Mucosa of descending colon (tissue), 3 donors: ENCODE measurements at regions not wholly inside any gene's neighbourhood (a gene's known extent, or its start where the extent isn't known, plus 50 kb on each side); places are given as distances from the start of the nearest gene placed in this dataset.

Source experiments
- ATAC-seq: fragments of 200-7000 bp; cut with Tn5 transposase; one replicate; pipeline ENCODE4 v1.9.1; 2020; ENCODE audit warnings: mild to moderate bottlenecking, moderate library complexity
- DNase-seq, 3 donors: peaks; one replicate each; pipeline ENCODE4 v3.0.0-alpha.2; 2020
- H3K36me3 ChIP-seq: fragments of 200-600 bp; one replicate; pipeline ENCODE4 v1.8.0; 2021; ENCODE audit warnings: low read depth, mild to moderate bottlenecking
- H3K4me1 ChIP-seq: fragments of 200-600 bp; one replicate; pipeline ENCODE4 v1.8.0; 2021; ENCODE audit warnings: low read depth, mild to moderate bottlenecking
- H3K4me3 ChIP-seq: fragments of 200-600 bp; one replicate; pipeline ENCODE4 v1.8.0; 2021; ENCODE audit warnings: mild to moderate bottlenecking
- H3K9me3 ChIP-seq: fragments of 200-600 bp; one replicate; pipeline ENCODE4 v1.8.0; 2021; ENCODE audit warnings: mild to moderate bottlenecking
- CTCF ChIP-seq: fragments of 200-600 bp; IDR thresholded peaks from one replicate; pipeline ENCODE4 v1.8.0; 2022; ENCODE audit warnings: antibody characterized with exemption, mild to moderate bottlenecking
- intact Hi-C, 2 donors: fragments of 100-400 bp; cut with DNase I in 1 of 2; cut with micrococcal nuclease in 1 of 2; formaldehyde crosslinking; loops; one replicate each; pipeline versions ENCODE4 v1.11.0 to v1.11.1; 2022; cut with DNase I, micrococcal nuclease
- donor health status: DM: no; HTN: no; CAD: no; lungs with moderate emphysema.
- donor health status: DM: no; HTN: no; CAD: no.
- donor health status: DM: no; HTN: yes; CAD: no.

DNA sequence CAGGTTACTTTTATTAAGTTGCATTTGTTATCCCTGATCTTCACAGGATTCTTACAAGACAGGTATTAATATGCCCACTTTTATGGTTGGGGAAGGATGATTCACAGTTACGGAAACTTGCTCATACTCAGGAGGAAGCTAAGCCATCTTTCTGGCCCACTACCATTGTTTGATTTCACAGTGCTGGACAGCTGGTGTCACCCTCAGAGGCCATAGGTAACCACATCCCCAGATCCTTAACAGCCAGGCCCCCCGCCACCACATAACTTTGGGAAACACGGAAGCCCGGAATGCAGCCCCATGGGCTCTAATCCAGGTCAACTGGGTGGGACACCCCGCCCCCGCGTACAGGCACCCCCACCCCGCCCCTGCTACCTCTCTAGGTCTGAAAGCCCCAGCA lies 119.7 kb downstream of the IRS2 start:
- ATAC-seq: no peak
- DNase-seq: no peak
- Histone ChIP-seq H3K4me1 (no peaks in the 10 kb centered on the region), H3K4me3 (no peak overlapping the region), H3K9me3 (no peaks in the 10 kb centered on the region), H3K36me3 (no peaks in the 10 kb centered on the region)
- TF ChIP-seq CTCF: no peak
- intact Hi-C loops: no loop called here

DNA sequence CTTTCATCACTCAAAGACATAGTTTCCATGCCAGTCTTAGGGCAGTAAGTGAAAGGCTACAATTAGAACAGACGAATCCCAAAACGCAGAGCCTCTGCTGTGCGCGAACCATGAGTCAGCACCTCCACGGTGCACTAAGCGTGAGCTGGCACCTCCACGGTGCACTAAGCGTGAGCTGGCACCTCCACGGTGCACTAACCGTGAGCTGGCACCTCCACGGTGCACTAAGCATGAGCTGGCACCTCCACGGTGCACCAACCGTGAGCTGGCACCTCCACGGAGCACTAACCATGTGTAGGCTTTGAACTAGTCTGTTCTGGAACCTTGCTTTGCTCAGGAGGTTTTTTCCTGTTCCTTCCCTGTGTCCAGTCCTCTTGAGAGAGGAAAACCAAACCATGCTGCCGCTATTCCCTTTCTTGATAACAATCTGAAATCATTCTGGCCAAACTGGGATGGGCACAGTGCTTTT lies 120.6 kb downstream of the IRS2 start:
- H3K4me3 ChIP-seq: no peak overlapping the region
- intact Hi-C loops: no loop called here
- H3K9me3 ChIP-seq: no peaks in the 10 kb centered on the region
- ATAC-seq (no peak), DNase-seq (no peak)
- no peaks in the 10 kb centered on the region for H3K4me1 ChIP-seq
- no peaks in the 10 kb centered on the region for H3K36me3 ChIP-seq
- no peak for TF ChIP-seq CTCF

GRCh38 chr13:109665240-109665639 lies 121.1 kb downstream of the IRS2 start:
- H3K36me3 ChIP-seq: no peaks in the 10 kb centered on the region
- H3K9me3 ChIP-seq: no peaks in the 10 kb centered on the region
- H3K4me1 ChIP-seq: no peaks in the 10 kb centered on the region
- intact Hi-C loops: no loop called here
- ATAC-seq: no peak
- DNase-seq: no peak
- H3K4me3 ChIP-seq: no peak overlapping the region
- TF ChIP-seq CTCF: no peak

DNA sequence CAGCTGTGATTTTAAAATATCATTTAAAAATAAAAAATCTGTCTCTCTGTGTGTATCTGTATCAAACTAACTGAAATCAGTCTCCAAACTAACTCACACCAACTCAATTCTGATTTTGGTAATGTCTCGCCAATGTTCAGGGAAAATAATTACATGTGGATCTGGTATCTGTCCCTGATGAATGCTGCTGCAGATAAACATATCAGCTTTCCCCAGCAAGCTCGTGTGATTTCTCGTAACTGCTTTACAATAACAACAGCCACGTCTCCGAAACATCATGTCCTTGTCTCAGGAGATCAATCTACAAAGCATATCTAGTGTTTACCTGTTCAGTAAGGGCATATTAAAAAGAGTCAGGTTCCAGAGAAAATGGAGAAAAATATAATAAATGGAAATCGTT lies 129.0 kb downstream of the IRS2 start:
- no peak for TF ChIP-seq CTCF
- DNase-seq (no peak), ATAC-seq (no peak)
- intact Hi-C loops: no loop called here
- Histone ChIP-seq H3K4me1 (no peaks in the 10 kb centered on the region), H3K4me3 (no peak overlapping the region), H3K36me3 (no peaks in the 10 kb centered on the region), H3K9me3 (no peaks in the 10 kb centered on the region)

- Histone ChIP-seq H3K36me3 (no peaks in the 10 kb centered on the region), H3K9me3 (no peaks in the 10 kb centered on the region), H3K4me1 (no peaks in the 10 kb centered on the region), H3K4me3 (no peak overlapping the region)
- ATAC-seq: no peak
- no peak for DNase-seq
- intact Hi-C loops: no loop called here
- TF ChIP-seq CTCF: no peak
Measured at GRCh38 chr13:109656206-109656605, 130.2 kb downstream of the IRS2 start.

DNA sequence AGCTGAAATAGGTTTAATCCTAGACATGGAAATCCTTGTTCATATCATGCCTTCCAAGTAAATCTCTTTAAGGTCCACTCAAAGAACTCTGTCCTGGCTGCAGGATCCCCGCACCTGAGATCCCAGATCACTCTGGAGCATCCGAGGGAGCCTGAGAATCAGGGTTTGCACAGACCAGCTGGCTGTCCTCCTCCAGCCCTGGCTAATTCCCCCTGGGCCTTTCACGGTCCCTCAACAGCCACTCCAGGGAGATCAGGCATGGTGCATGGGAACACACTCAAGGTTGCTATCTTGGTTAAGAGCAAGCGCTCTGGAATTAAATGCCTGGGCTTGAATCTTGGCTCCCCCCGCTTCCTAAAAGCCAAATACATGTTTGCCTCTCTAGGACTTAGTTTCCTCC lies 130.8 kb downstream of the IRS2 start:
- Histone ChIP-seq H3K36me3 (no peaks in the 10 kb centered on the region), H3K9me3 (no peaks in the 10 kb centered on the region), H3K4me3 (no peak overlapping the region), H3K4me1 (no peaks in the 10 kb centered on the region)
- DNase-seq (no peak), ATAC-seq (no peak)
- intact Hi-C loops: no loop called here
- TF ChIP-seq CTCF: no peak
